ENCODE measurements at regions not wholly inside any gene's neighbourhood (a gene's known extent, or its start where the extent isn't known, plus 50 kb on each side); places are given as distances from the start of the nearest gene placed in this dataset.

GRCh38 chr11:129576652-129577051 is 201.0 kb downstream of the BARX2 start:
- no peak for ATAC-seq (ENCODE audit: low read depth)

GRCh38 chr11:129578006-129578405 is 202.4 kb downstream of the BARX2 start:
- Histone ChIP-seq H4K20me1 (ENCODE audit: control insufficient read depth, insufficient read depth, low read length, poor library complexity, severe bottlenecking) (no peaks in the 10 kb centered on the region), H2AFZ (ENCODE audit: insufficient read depth, low read depth, low read length, poor library complexity, severe bottlenecking) (no peak overlapping the region), H3K79me2 (ENCODE audit: control insufficient read depth, insufficient read depth, low read length) (no peaks in the 10 kb centered on the region), H3K4me1 (ENCODE audit: control insufficient read depth in 2 of 2, insufficient read depth in 2 of 2, low read length in 2 of 2) (no peaks in the 10 kb centered on the region), H3K4me2 (replicated peaks; ENCODE audit: low read depth, low read length, poor library complexity, severe bottlenecking) (no peak overlapping the region), H3K4me3 (ENCODE audit: control extremely low read depth in 1 of 5, extremely low read depth in 1 of 5, insufficient read depth in 1 of 5, low read depth in 2 of 5, low read length in 4 of 5) (no peak overlapping the region), H3K27ac (ENCODE audit: low read length in 2 of 2) (no peak overlapping the region), H3K36me3 (replicated peaks in 1 of 2; ENCODE audit: control extremely low read depth in 1 of 2, control insufficient read depth in 1 of 2, extremely low read depth in 1 of 2, insufficient read depth in 2 of 2, low read length in 1 of 2) (no peaks in the 10 kb centered on the region), H3K9me3 (ENCODE audit: control extremely low read depth in 1 of 3, control insufficient read depth in 2 of 3, insufficient read depth in 1 of 3, low read length in 2 of 3) (peaks cover 0 to 26% (median 0%) of the 10 kb centered on the region in 3 donors), H3K27me3 (replicated peaks in 1 of 4; ENCODE audit: control extremely low read depth in 1 of 4, control insufficient read depth in 3 of 4, insufficient read depth in 4 of 4, low read length in 3 of 4) (no peaks in the 10 kb centered on the region), H3K9ac (ENCODE audit: low read length) (no peak overlapping the region)
- H3K9me3 Mint-ChIP-seq (ENCODE audit: insufficient read depth) = peaks cover 7% of the 10 kb centered on the region
- intact Hi-C loops (cut with micrococcal nuclease) = no loop called here
- ChIA-PET POLR2A (no interaction called here), CTCF (no interaction called here)
- no peak overlapping the region for H3K27ac Mint-ChIP-seq
- WGBS (ENCODE audit: insufficient coverage) = 100% methylated on average over 2 of the region's 4 CpGs
- TF ChIP-seq CTCF (IDR thresholded peaks at IDR 0.05) (no peak), EZH2 (IDR thresholded peaks at IDR 0.05; ENCODE audit: borderline replicate concordance, insufficient read depth, low read depth, low read length, poor library complexity, severe bottlenecking) (no peak)
- no peaks in the 10 kb centered on the region for H3K4me1 Mint-ChIP-seq
- DNase-seq = no peak
- H3K4me3 Mint-ChIP-seq = no peak overlapping the region
- ATAC-seq (ENCODE audit: low read depth) = no peak
- H3K27me3 Mint-ChIP-seq = no peaks in the 10 kb centered on the region

More at GRCh38 chr11:129576652-129577051, 201.0 kb downstream of the BARX2 start:
- no peaks in the 10 kb centered on the region for H3K79me2 ChIP-seq (ENCODE audit: control insufficient read depth, insufficient read depth, low read length)
- Mint-ChIP-seq H3K27me3 (no peaks in the 10 kb centered on the region), H3K4me3 (no peak overlapping the region), H3K9me3 (ENCODE audit: insufficient read depth) (peaks cover 7% of the 10 kb centered on the region), H3K4me1 (no peaks in the 10 kb centered on the region), H3K27ac (no peak overlapping the region)
- no peaks in the 10 kb centered on the region for H4K20me1 ChIP-seq (ENCODE audit: control insufficient read depth, insufficient read depth, low read length, poor library complexity, severe bottlenecking)
- TF ChIP-seq CTCF (IDR thresholded peaks at IDR 0.05) = no peak
- TF ChIP-seq EZH2 (IDR thresholded peaks at IDR 0.05; ENCODE audit: borderline replicate concordance, insufficient read depth, low read depth, low read length, poor library complexity, severe bottlenecking) = no peak
- no peak overlapping the region for H3K4me3 ChIP-seq (ENCODE audit: control extremely low read depth in 1 of 5, extremely low read depth in 1 of 5, insufficient read depth in 1 of 5, low read depth in 2 of 5, low read length in 4 of 5)
- no peak overlapping the region for H3K27ac ChIP-seq (ENCODE audit: low read length in 2 of 2)
- no peak for DNase-seq
- POLR2A ChIA-PET = no interaction called here
- no CpG with 5 or more reads among the region's 2 CpGs for WGBS (ENCODE audit: insufficient coverage)
- no peaks in the 10 kb centered on the region for H3K4me1 ChIP-seq (ENCODE audit: control insufficient read depth in 2 of 2, insufficient read depth in 2 of 2, low read length in 2 of 2)
- CTCF ChIA-PET = no interaction called here
- no peak overlapping the region for H3K4me2 ChIP-seq (replicated peaks; ENCODE audit: low read depth, low read length, poor library complexity, severe bottlenecking)
- no peaks in the 10 kb centered on the region for H3K36me3 ChIP-seq (replicated peaks in 1 of 2; ENCODE audit: control extremely low read depth in 1 of 2, control insufficient read depth in 1 of 2, extremely low read depth in 1 of 2, insufficient read depth in 2 of 2, low read length in 1 of 2)
- no peak overlapping the region for H3K9ac ChIP-seq (ENCODE audit: low read length)
- H3K27me3 ChIP-seq (replicated peaks in 1 of 4; ENCODE audit: control extremely low read depth in 1 of 4, control insufficient read depth in 3 of 4, insufficient read depth in 4 of 4, low read length in 3 of 4) = no peaks in the 10 kb centered on the region
- peaks cover 0 to 34% (median 0%) of the 10 kb centered on the region in 3 donors for H3K9me3 ChIP-seq (ENCODE audit: control extremely low read depth in 1 of 3, control insufficient read depth in 2 of 3, insufficient read depth in 1 of 3, low read length in 2 of 3)
- intact Hi-C loops (cut with micrococcal nuclease) = no loop called here
- H2AFZ ChIP-seq (ENCODE audit: insufficient read depth, low read depth, low read length, poor library complexity, severe bottlenecking) = no peak overlapping the region

Measured in B cell (primary cell).